ENCODE measurements at regions not wholly inside any gene's neighbourhood (a gene's known extent, or its start where the extent isn't known, plus 50 kb on each side); places are given as distances from the start of the nearest gene placed in this dataset.

DNA sequence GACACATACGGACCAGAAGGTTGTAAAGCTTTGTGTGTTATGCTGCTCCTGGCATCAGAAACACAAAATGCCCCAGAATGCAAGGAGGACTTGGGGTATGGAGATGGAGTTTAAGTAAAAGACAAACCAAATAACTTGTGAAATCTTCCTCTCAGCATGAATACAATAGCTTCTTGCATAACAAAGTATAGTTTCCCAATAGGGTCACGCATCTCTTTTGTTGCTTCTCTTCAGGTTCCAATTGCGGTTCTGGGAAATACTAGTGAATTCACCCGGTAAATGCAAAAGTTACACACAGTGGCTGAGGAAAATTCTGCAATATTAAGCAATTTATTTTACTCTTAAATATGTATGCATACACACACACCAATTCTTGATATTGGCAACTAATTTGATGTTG lies 339.2 kb upstream of the EPHA4 start:
- TF ChIP-seq, protein P1, sequence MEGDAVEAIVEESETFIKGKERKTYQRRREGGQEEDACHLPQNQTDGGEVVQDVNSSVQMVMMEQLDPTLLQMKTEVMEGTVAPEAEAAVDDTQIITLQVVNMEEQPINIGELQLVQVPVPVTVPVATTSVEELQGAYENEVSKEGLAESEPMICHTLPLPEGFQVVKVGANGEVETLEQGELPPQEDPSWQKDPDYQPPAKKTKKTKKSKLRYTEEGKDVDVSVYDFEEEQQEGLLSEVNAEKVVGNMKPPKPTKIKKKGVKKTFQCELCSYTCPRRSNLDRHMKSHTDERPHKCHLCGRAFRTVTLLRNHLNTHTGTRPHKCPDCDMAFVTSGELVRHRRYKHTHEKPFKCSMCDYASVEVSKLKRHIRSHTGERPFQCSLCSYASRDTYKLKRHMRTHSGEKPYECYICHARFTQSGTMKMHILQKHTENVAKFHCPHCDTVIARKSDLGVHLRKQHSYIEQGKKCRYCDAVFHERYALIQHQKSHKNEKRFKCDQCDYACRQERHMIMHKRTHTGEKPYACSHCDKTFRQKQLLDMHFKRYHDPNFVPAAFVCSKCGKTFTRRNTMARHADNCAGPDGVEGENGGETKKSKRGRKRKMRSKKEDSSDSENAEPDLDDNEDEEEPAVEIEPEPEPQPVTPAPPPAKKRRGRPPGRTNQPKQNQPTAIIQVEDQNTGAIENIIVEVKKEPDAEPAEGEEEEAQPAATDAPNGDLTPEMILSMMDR (IDR thresholded peaks at IDR 0.05): no peak
- TF ChIP-seq POLR2A (IDR thresholded peaks at IDR 0.05): no peak

All from uterus (tissue), 2 donors.